Astrocyte of the cerebellum (primary cell): ENCODE measurements at regions not wholly inside any gene's neighbourhood (a gene's known extent, or its start where the extent isn't known, plus 50 kb on each side); places are given as distances from the start of the nearest gene placed in this dataset.
"Not testable (repeated sequence)": the region's sequence is repeated elsewhere in the genome, so short reads cannot be mapped to it uniquely, and the experiment has no call there.

ENCODE experiments used
- DNase-seq: peaks from one replicate; pipeline ENCODE4 v3.0.0-alpha.2; 2011; ENCODE audit warnings: low read depth
- H3K4me3 ChIP-seq: 2 replicates; pipeline ENCODE4 v1.5.1; 2011; ENCODE audit warnings: mild to moderate bottlenecking, low read depth, low read length, moderate library complexity
- CTCF ChIP-seq: IDR thresholded peaks from 2 replicates; pipeline ENCODE4 v1.5.1; 2012; ENCODE audit warnings: low read length, low read depth, moderate library complexity, mild to moderate bottlenecking; ENCODE audit errors: missing control alignments
- in situ Hi-C: cut with HindIII; loops from 2 replicates; pipeline ENCODE4 v1.10.0; 2017; ENCODE audit warnings: low sequenced_read_pairs

- DNase-seq, result no peak
- in situ Hi-C loops, result no loop called here
These were observed 78.9 kb downstream of the TRIM43 start for GRCh38 chr2:95670686-95671085.

GRCh38 chr2:95671171-95671570 is 79.4 kb downstream of the TRIM43 start:
- DNase-seq, H3K4me3 ChIP-seq, in situ Hi-C loops: not testable (repeated sequence)

More at GRCh38 chr2:95670686-95671085, 78.9 kb downstream of the TRIM43 start:
- H3K4me3 ChIP-seq, result no peak overlapping the region
- no peak for TF ChIP-seq CTCF

DNA sequence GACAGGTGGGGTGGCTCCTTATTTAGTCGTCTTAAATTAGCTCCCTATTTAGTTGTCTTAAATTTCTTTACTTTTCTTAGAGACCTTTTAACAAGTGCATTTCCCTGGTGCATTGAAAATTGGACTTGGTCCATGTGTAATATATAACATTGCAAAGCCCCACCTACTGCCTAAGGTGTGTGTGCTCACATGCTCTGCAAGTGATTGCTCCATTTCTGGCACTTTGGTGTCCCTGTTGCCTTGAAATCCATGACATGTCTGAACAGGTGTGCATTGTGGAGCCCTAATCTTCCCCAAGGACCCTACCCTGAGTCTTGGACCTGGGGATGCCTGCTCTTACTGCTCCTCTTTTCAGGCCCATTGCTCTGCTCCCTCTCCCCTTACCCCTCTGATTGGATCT is 80.2 kb downstream of the TRIM43 start:
- H3K4me3 ChIP-seq, DNase-seq, in situ Hi-C loops: not testable (repeated sequence)

DNA sequence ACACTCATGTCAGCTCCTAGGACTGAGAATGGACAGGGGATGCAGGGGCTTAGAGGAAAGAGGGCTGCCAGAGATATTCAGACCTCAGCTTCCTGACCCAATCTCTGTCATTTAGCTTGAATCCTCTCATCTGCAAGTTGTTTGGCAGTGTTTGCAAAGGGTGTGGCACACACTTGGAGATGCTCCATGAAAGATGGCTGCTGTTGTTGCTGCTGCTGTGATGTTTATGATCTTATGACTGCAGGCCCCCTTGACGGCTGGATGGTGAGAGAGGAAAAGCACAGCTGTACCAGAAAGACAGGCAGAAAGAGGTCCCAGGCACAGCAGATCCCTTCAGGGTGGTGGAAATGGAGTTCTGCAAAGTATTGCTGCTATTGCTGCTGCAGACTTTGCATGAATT is 80.7 kb downstream of the TRIM43 start:
- in situ Hi-C loops, DNase-seq: not testable (repeated sequence)

DNA sequence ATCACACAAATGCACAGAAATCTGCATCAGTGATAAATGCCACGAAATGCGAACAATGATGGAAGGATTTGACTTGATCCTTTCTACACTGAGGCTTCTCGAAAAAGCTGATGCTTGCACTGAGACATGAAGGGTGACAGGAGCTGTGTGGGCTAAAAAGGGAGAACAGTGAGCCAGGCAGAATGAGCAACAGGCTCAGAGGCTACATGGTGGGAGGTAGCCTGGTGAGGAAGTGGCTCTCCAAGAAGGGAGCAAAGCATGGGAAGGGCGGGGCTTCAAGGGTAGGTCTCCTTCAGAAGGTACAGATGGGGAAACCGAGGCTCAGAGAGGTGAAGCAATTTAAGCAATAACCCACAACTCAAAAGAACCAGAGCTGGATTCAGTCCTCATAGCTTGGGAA is 82.4 kb downstream of the TRIM43 start:
- no peak for DNase-seq
- no peak overlapping the region for H3K4me3 ChIP-seq
- in situ Hi-C loops, result no loop called here
- TF ChIP-seq CTCF, result no peak

More for the DNA sequence above, 80.7 kb downstream of the TRIM43 start:
- H3K4me3 ChIP-seq, result not testable (repeated sequence)

DNA sequence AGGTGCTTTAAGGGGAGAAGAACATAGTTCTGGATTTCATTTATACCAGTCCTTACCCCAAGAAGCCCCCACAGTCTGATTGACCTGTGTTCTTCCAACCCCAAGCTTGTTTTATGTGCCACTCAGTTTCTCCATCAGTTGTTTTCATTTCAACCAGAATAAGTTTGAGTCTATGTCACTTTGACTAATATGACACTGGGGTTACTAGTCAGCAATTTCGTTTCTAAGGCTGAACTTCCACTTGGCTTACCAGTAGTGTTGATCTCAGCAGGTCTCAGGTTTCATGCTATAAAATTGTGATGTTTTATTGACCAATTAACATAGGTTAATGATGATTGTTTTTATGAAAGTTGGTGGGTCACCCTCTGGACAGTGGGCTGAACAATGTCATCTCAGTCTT is 84.8 kb downstream of the TRIM43 start:
- H3K4me3 ChIP-seq, in situ Hi-C loops, DNase-seq: not testable (repeated sequence)

DNA sequence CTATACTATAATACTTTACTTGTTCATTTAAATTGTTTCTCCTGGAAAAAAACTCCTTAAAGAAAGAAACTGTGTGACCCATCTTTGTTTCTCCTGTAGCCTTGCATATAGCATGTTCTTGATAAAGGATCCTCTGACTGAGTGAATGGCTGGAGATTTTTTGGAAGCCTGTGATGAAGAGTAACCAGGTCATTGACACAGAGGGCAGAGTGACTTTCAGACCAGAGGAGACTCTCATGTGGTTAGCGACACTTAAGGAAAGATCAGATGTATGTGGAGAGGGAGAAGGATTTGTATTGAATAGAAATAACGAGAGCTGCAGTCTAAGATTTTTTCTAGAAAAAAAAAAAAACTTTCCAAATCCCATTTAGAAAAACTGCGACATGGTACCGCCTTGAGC is 85.5 kb downstream of the TRIM43 start:
- in situ Hi-C loops, result no loop called here
- no peak overlapping the region for H3K4me3 ChIP-seq
- no peak for TF ChIP-seq CTCF

DNA sequence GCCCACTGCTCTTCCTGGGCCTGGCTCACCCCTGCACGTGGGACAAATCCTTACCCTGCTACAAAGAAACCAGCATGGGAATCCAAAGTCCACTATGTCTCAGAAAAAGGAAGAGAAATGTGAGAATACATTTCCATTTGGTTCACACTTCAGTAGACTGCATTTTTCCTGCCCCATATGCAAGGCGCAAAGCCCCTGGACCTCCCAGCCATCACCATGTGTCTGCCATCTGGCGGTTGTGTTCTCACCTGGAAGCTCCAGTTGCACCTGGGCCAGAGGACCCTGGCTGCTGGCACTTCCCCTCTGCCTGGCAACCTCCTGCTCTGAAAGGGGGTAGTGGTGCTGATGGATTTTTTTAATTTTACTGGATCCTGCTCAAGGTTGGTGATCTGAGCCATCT is 86.0 kb downstream of the TRIM43 start:
- DNase-seq, in situ Hi-C loops, H3K4me3 ChIP-seq: not testable (repeated sequence)

More for the DNA sequence above, 85.5 kb downstream of the TRIM43 start:
- no peak for DNase-seq

- DNase-seq, in situ Hi-C loops, H3K4me3 ChIP-seq: not testable (repeated sequence)
These were observed 89.4 kb downstream of the TRIM43 start for GRCh38 chr2:95681158-95681557.

GRCh38 chr2:95681589-95682081 is 89.8 kb downstream of the TRIM43 start:
- in situ Hi-C loops, H3K4me3 ChIP-seq, DNase-seq: not testable (repeated sequence)

DNA sequence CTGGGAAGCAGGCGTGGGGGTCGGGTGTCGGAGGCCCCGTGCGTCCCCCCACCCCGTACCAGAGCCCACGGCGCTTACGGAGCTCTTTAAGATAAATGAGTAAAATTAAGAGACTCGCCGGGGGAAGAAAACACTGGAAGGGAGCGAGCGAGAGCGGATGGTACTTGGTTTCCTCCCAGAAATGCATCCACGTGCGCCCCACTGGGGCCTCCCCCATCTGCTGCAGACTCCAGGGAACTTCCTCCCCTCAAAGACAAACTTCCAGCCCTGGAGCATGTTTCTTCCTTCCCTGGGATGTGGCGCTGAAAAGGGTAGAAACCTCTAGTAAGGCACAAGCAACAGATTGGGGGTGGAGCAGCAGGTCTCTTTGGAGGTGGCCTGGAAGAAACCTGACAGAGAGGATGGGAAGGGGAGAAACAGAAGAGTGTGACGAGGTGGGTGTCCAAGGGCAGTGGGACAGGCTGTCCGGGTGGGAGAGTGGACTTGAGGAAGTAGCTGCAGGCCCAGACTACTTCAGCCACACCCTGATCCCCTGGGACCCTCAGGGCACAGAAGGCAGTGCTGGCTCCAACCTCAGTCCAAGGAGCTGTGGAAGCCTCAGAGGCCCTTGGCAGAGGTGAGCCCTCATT is 91.2 kb downstream of the TRIM43 start:
- in situ Hi-C loops, DNase-seq: not testable (repeated sequence)
- peak overlapping the region; percentile 41 for H3K4me3 ChIP-seq
